ENCODE measurements at regions not wholly inside any gene's neighbourhood (a gene's known extent, or its start where the extent isn't known, plus 50 kb on each side); places are given as distances from the start of the nearest gene placed in this dataset.

GRCh38 chr6:44651604-44652003 is 264.1 kb downstream of the CDC5L start:
- no peak for ATAC-seq
- TF ChIP-seq CTCF (IDR thresholded peaks at IDR 0.05): no peak
- no peak overlapping the region for H3K4me3 ChIP-seq

GRCh38 chr6:44652547-44652946 is 265.0 kb downstream of the CDC5L start:
- H3K27ac ChIP-seq: no peak overlapping the region
- no peak for TF ChIP-seq CTCF (IDR thresholded peaks at IDR 0.05)
- no peaks in the 10 kb centered on the region for H3K9me3 ChIP-seq
- H3K4me3 ChIP-seq: no peak overlapping the region
- H3K27me3 ChIP-seq: peaks cover 0 to 10% of the 10 kb centered on the region in 2 donors
- ATAC-seq (no peak), DNase-seq (no peak)
- peaks cover 5 to 12% of the 10 kb centered on the region in 2 donors for H3K4me1 ChIP-seq
- no peaks in the 10 kb centered on the region for H3K36me3 ChIP-seq
- intact Hi-C loops (cut with DNase I): loop anchor here in 1 of 2 donors (10.0 kb wide), 1 partner anchor 1062 kb away; no protein-coding TSS in a partner anchor

More at GRCh38 chr6:44651604-44652003, 264.1 kb downstream of the CDC5L start:
- DNase-seq: no peak
- Histone ChIP-seq H3K27ac (no peak overlapping the region), H3K27me3 (peaks cover 0 to 10% of the 10 kb centered on the region in 2 donors), H3K36me3 (no peaks in the 10 kb centered on the region), H3K4me1 (peaks cover 5 to 12% of the 10 kb centered on the region in 2 donors), H3K9me3 (no peaks in the 10 kb centered on the region)
- intact Hi-C loops (cut with DNase I): loop anchor here in 1 of 2 donors (10.0 kb wide), 1 partner anchor 1063 kb away; no protein-coding TSS in a partner anchor

- no peak overlapping the region for H3K27ac ChIP-seq
- intact Hi-C loops (cut with DNase I): loop anchor here in 1 of 2 donors (10.0 kb wide), 1 partner anchor 1062 kb away; no protein-coding TSS in a partner anchor
Measured at GRCh38 chr6:44653091-44653490, 265.6 kb downstream of the CDC5L start.

GRCh38 chr6:44653761-44654218 is 266.3 kb downstream of the CDC5L start:
- peaks cover 5 to 12% of the 10 kb centered on the region in 2 donors for H3K4me1 ChIP-seq
- H3K4me3 ChIP-seq: no peak overlapping the region
- ATAC-seq: no peak
- H3K36me3 ChIP-seq: no peaks in the 10 kb centered on the region
- H3K27ac ChIP-seq: no peak overlapping the region
- no peak for DNase-seq
- H3K9me3 ChIP-seq: no peaks in the 10 kb centered on the region
- intact Hi-C loops (cut with DNase I): loop anchor here in 1 of 2 donors (10.0 kb wide), 1 partner anchor 1061 kb away; no protein-coding TSS in a partner anchor
- peaks cover 0 to 10% of the 10 kb centered on the region in 2 donors for H3K27me3 ChIP-seq
- TF ChIP-seq CTCF (IDR thresholded peaks at IDR 0.05): no peak

More at GRCh38 chr6:44653091-44653490, 265.6 kb downstream of the CDC5L start:
- no peak for TF ChIP-seq CTCF (IDR thresholded peaks at IDR 0.05)
- H3K4me3 ChIP-seq: no peak overlapping the region
- peaks cover 0 to 10% of the 10 kb centered on the region in 2 donors for H3K27me3 ChIP-seq
- no peak for ATAC-seq
- no peaks in the 10 kb centered on the region for H3K36me3 ChIP-seq
- peaks cover 5 to 12% of the 10 kb centered on the region in 2 donors for H3K4me1 ChIP-seq
- H3K9me3 ChIP-seq: no peaks in the 10 kb centered on the region
- no peak for DNase-seq

GRCh38 chr6:44655412-44656342 is 268.2 kb downstream of the CDC5L start:
- TF ChIP-seq CTCF (IDR thresholded peaks at IDR 0.05): peak; percentile 85 to 87
- Histone ChIP-seq H3K27me3 (peaks cover 0 to 10% of the 10 kb centered on the region in 2 donors), H3K9me3 (no peaks in the 10 kb centered on the region), H3K36me3 (no peaks in the 10 kb centered on the region), H3K4me3 (no peak overlapping the region), H3K4me1 (peaks cover 5 to 12% of the 10 kb centered on the region in 2 donors), H3K27ac (no peak overlapping the region)
- intact Hi-C loops (cut with DNase I): loop anchor here in 1 of 2 donors (10.0 kb wide), 1 partner anchor 1059 kb away; no protein-coding TSS in a partner anchor
- DNase-seq: peak; percentile 71 to 89 (median 84)
- peak; percentile 89 for ATAC-seq
